HEK293 (cell line): ENCODE measurements at regions not wholly inside any gene's neighbourhood (a gene's known extent, or its start where the extent isn't known, plus 50 kb on each side); places are given as distances from the start of the nearest gene placed in this dataset.

Experiments
- CTCF ChIA-PET: fragments of 350-600 bp; formaldehyde crosslinking; extraction: SDS; loops from one replicate; lab custom pipeline; 2021; ENCODE audit warnings: antibody characterized with exemption; lab: Yijun Ruan, JAX
- POLR2A ChIA-PET: fragments of 300-600 bp; formaldehyde crosslinking; extraction: SDS; loops from one replicate; lab custom pipeline; 2020; ENCODE audit warnings: antibody characterized with exemption, inconsistent platforms; lab: Yijun Ruan, JAX
- H3K27ac ChIP-seq: fragments of 200-500 bp; sonication (Bioruptor generic); 2 replicates; pipeline ENCODE4 v1.5.1; 2014; ENCODE audit warnings: low read depth, low read length, control low read depth, inconsistent platforms; ENCODE audit errors: extremely low read depth
- H3K36me3 ChIP-seq, 2 experiments: fragments of 200-500 bp in 1 of 2; sonication (Bioruptor generic) in 1 of 2; 1 replicate in 1 of 2; 2 replicates in 1 of 2; pipeline ENCODE4 v1.5.1; 2014 to 2017; ENCODE audit warnings: inconsistent platforms in 2 of 2, low read length in 2 of 2; ENCODE audit not compliant: control insufficient read depth in 2 of 2, insufficient read depth in 1 of 2
- H3K4me1 ChIP-seq: fragments of 200-500 bp; sonication (Bioruptor generic); 2 replicates; pipeline ENCODE4 v1.5.1; 2014; ENCODE audit warnings: mild to moderate bottlenecking, low read length, inconsistent platforms; ENCODE audit not compliant: control insufficient read depth, insufficient read depth
- H3K4me3 ChIP-seq: 2 replicates; pipeline ENCODE4 v1.5.1; 2011; ENCODE audit warnings: low read depth, mild to moderate bottlenecking, control low read depth, low read length, moderate library complexity
- H3K9me3 ChIP-seq: fragments of 200-500 bp; sonication (Bioruptor generic); 2 replicates; pipeline ENCODE4 v1.5.1; 2014; ENCODE audit warnings: low read depth, low read length, inconsistent platforms; ENCODE audit not compliant: control insufficient read depth, insufficient read depth
- BCL11B ChIP-seq: fragments of 450-650 bp; formaldehyde crosslinking; IDR thresholded peaks from 2 replicates; pipeline ENCODE4 v1.5.1; 2016; ENCODE audit warnings: low read depth, missing biosample characterization, missing genetic modification characterization
- BCL6B ChIP-seq: fragments of 450-650 bp; formaldehyde crosslinking; IDR thresholded peaks from 2 replicates; pipeline ENCODE4 v1.5.1; 2017; ENCODE audit warnings: missing biosample characterization, missing genetic modification characterization
- FEZF1 ChIP-seq: fragments of 450-650 bp; formaldehyde crosslinking; IDR thresholded peaks from 2 replicates; pipeline ENCODE4 v1.5.1; 2016; ENCODE audit warnings: missing biosample characterization, missing genetic modification characterization
- MYNN ChIP-seq: fragments of 450-650 bp; formaldehyde crosslinking; IDR thresholded peaks from 2 replicates; pipeline ENCODE4 v1.5.1; 2016; ENCODE audit warnings: missing biosample characterization, missing genetic modification characterization, borderline replicate concordance
- SALL2 ChIP-seq: fragments of 450-650 bp; formaldehyde crosslinking; IDR thresholded peaks from 2 replicates; pipeline ENCODE4 v1.5.0; 2017; ENCODE audit warnings: missing biosample characterization, mild to moderate bottlenecking, missing genetic modification characterization, borderline replicate concordance
- SP2 ChIP-seq: fragments of 450-650 bp; formaldehyde crosslinking; IDR thresholded peaks from 2 replicates; pipeline ENCODE4 v1.5.1; 2016; ENCODE audit warnings: missing biosample characterization, missing genetic modification characterization
- SP3 ChIP-seq: fragments of 450-650 bp; formaldehyde crosslinking; IDR thresholded peaks from 2 replicates; pipeline ENCODE4 v1.5.1; 2016; ENCODE audit warnings: missing biosample characterization, missing genetic modification characterization
- ZBTB7A ChIP-seq: fragments of 450-650 bp; formaldehyde crosslinking; IDR thresholded peaks from 2 replicates; pipeline ENCODE4 v1.5.1; 2016; ENCODE audit warnings: low read depth, missing biosample characterization, missing genetic modification characterization
- ZNF10 ChIP-seq: fragments of 450-650 bp; formaldehyde crosslinking; IDR thresholded peaks from 2 replicates; pipeline ENCODE4 v1.5.1; 2017; ENCODE audit warnings: missing biosample characterization, missing genetic modification characterization
- ZNF148 ChIP-seq: fragments of 450-650 bp; formaldehyde crosslinking; IDR thresholded peaks from 2 replicates; pipeline ENCODE4 v1.5.0; 2017; ENCODE audit warnings: missing biosample characterization, missing genetic modification characterization, borderline replicate concordance
- ZNF155 ChIP-seq: fragments of 450-650 bp; formaldehyde crosslinking; IDR thresholded peaks from 2 replicates; pipeline ENCODE4 v1.5.1; 2016; ENCODE audit warnings: missing biosample characterization, missing genetic modification characterization
- ZNF248 ChIP-seq: fragments of 450-650 bp; formaldehyde crosslinking; IDR thresholded peaks from 2 replicates; pipeline ENCODE4 v1.5.1; 2017; ENCODE audit warnings: missing biosample characterization, missing genetic modification characterization
- ZNF335 ChIP-seq: fragments of 450-650 bp; formaldehyde crosslinking; conservative IDR thresholded peaks from 2 replicates; pipeline ENCODE4 v1.5.1; 2016; ENCODE audit warnings: missing biosample characterization, missing genetic modification characterization
- ZNF404 ChIP-seq: fragments of 450-650 bp; formaldehyde crosslinking; IDR thresholded peaks from 2 replicates; pipeline ENCODE4 v1.5.1; 2017; ENCODE audit warnings: missing biosample characterization, missing genetic modification characterization
- ZNF510 ChIP-seq: fragments of 450-650 bp; formaldehyde crosslinking; IDR thresholded peaks from 2 replicates; pipeline ENCODE4 v1.5.1; 2018; ENCODE audit warnings: mild to moderate bottlenecking, missing genetic modification characterization, missing biosample characterization; ENCODE audit not compliant: insufficient replicate concordance
- ZNF596 ChIP-seq: fragments of 450-650 bp; IDR thresholded peaks from 2 replicates; pipeline ENCODE4 v1.5.0; 2018; ENCODE audit warnings: missing biosample characterization, mild to moderate bottlenecking, missing genetic modification characterization, moderate library complexity
- ZNF664 ChIP-seq: fragments of 450-650 bp; formaldehyde crosslinking; IDR thresholded peaks from 2 replicates; pipeline ENCODE4 v1.5.1; 2016; ENCODE audit warnings: missing biosample characterization, missing genetic modification characterization
- ZNF677 ChIP-seq: fragments of 450-650 bp; IDR thresholded peaks from 2 replicates; pipeline ENCODE4 v1.5.0; 2018; ENCODE audit warnings: missing biosample characterization, mild to moderate bottlenecking, missing genetic modification characterization, moderate library complexity
- ZNF792 ChIP-seq: fragments of 450-650 bp; formaldehyde crosslinking; IDR thresholded peaks from 2 replicates; pipeline ENCODE4 v1.5.1; 2016; ENCODE audit warnings: missing biosample characterization, missing genetic modification characterization
- TF ChIP-seq, protein P1 (sequence below): fragments of 450-650 bp; formaldehyde crosslinking; IDR thresholded peaks from 2 replicates; pipeline ENCODE4 v1.5.1; 2016; ENCODE audit warnings: missing biosample characterization, missing genetic modification characterization
- TF ChIP-seq, protein P2 (sequence below): fragments of 450-650 bp; formaldehyde crosslinking; IDR thresholded peaks from 2 replicates; pipeline ENCODE4 v1.5.1; 2016; ENCODE audit warnings: missing biosample characterization, missing genetic modification characterization
- TF ChIP-seq, protein P3 (sequence below): fragments of 450-650 bp; formaldehyde crosslinking; IDR thresholded peaks from 2 replicates; pipeline ENCODE4 v1.5.1; 2016; ENCODE audit warnings: missing biosample characterization, missing genetic modification characterization

DNA sequence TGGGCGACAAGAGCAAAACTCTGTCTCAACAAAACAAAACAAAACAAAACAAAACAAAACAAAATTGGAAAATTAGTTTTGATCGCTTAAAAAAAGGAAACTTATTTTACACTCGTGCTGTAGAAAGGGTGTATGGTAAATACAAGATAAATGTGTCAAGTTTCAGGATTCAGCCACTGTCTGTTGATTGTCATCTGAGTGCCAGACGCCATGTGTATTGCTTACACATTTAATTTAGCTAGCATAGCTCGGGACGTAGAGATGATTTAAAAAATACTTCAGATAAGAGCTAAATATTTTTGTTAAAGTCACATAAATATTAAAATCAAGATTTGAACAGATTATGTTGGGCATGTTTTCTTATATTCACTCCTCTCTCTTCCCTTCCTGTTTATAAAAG is 568.1 kb upstream of the ZNF804A start:
- CTCF ChIA-PET: interaction anchor here (0.5 kb wide), 1 partner anchor 134 kb away, joined by 3 read pairs; no protein-coding TSS in a partner anchor
- H3K4me3 ChIP-seq: no peak overlapping the region
- no peaks in the 10 kb centered on the region for H3K9me3 ChIP-seq
- no peak for TF ChIP-seq ZBTB7A
- no peak for TF ChIP-seq BCL11B (tag by site-specific recombination)
- TF ChIP-seq, all 188 proteins: peak for 0
- Histone ChIP-seq H3K27ac (no peak overlapping the region), H3K36me3 (no peaks in the 10 kb centered on the region), H3K4me1 (no peaks in the 10 kb centered on the region)
- POLR2A ChIA-PET: no interaction called here

GRCh38 chr2:184030989-184031388 is 567.3 kb upstream of the ZNF804A start:
- Histone ChIP-seq H3K9me3 (no peaks in the 10 kb centered on the region), H3K36me3 (no peaks in the 10 kb centered on the region), H3K4me3 (no peak overlapping the region), H3K4me1 (no peaks in the 10 kb centered on the region), H3K27ac (no peak overlapping the region)
- TF ChIP-seq ZNF148 (tag by site-specific recombination) (no peak), SALL2 (tag by site-specific recombination) (no peak), SP2 (tag by site-specific recombination) (no peak), ZNF510 (no peak)
- TF ChIP-seq, protein P1, sequence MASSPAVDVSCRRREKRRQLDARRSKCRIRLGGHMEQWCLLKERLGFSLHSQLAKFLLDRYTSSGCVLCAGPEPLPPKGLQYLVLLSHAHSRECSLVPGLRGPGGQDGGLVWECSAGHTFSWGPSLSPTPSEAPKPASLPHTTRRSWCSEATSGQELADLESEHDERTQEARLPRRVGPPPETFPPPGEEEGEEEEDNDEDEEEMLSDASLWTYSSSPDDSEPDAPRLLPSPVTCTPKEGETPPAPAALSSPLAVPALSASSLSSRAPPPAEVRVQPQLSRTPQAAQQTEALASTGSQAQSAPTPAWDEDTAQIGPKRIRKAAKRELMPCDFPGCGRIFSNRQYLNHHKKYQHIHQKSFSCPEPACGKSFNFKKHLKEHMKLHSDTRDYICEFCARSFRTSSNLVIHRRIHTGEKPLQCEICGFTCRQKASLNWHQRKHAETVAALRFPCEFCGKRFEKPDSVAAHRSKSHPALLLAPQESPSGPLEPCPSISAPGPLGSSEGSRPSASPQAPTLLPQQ: no peak
- POLR2A ChIA-PET: no interaction called here
- CTCF ChIA-PET: interaction anchor here (0.5 kb wide), 1 partner anchor 135 kb away, joined by 3 read pairs; no protein-coding TSS in a partner anchor

- POLR2A ChIA-PET: no interaction called here
- H3K36me3 ChIP-seq: no peaks in the 10 kb centered on the region
- no peaks in the 10 kb centered on the region for H3K9me3 ChIP-seq
- H3K4me3 ChIP-seq: no peak overlapping the region
- CTCF ChIA-PET: no interaction called here
- no peaks in the 10 kb centered on the region for H3K4me1 ChIP-seq
- no peak overlapping the region for H3K27ac ChIP-seq
- TF ChIP-seq ZNF596: no peak
- no peak for TF ChIP-seq ZNF335 (tag by site-specific recombination)
- no peak for TF ChIP-seq BCL11B (tag by site-specific recombination)
- TF ChIP-seq ZNF664 (tag by site-specific recombination): no peak
- no peak for TF ChIP-seq ZNF792
- no peak for TF ChIP-seq FEZF1 (tag by site-specific recombination)
- TF ChIP-seq ZNF10 (tag by site-specific recombination): no peak
- no peak for TF ChIP-seq ZNF404 (tag by site-specific recombination)
- TF ChIP-seq, protein P2, sequence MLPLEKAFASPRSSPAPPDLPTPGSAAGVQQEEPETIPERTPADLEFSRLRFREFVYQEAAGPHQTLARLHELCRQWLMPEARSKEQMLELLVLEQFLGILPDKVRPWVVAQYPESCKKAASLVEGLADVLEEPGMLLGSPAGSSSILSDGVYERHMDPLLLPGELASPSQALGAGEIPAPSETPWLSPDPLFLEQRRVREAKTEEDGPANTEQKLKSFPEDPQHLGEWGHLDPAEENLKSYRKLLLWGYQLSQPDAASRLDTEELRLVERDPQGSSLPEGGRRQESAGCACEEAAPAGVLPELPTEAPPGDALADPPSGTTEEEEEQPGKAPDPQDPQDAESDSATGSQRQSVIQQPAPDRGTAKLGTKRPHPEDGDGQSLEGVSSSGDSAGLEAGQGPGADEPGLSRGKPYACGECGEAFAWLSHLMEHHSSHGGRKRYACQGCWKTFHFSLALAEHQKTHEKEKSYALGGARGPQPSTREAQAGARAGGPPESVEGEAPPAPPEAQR (tag by site-specific recombination): no peak
- no peak for TF ChIP-seq ZNF155 (tag by site-specific recombination)
- no peak for TF ChIP-seq ZNF248 (tag by site-specific recombination)
- TF ChIP-seq ZNF677 (tag by site-specific recombination): no peak
- TF ChIP-seq SP3 (tag by site-specific recombination): no peak
- TF ChIP-seq, protein P3, sequence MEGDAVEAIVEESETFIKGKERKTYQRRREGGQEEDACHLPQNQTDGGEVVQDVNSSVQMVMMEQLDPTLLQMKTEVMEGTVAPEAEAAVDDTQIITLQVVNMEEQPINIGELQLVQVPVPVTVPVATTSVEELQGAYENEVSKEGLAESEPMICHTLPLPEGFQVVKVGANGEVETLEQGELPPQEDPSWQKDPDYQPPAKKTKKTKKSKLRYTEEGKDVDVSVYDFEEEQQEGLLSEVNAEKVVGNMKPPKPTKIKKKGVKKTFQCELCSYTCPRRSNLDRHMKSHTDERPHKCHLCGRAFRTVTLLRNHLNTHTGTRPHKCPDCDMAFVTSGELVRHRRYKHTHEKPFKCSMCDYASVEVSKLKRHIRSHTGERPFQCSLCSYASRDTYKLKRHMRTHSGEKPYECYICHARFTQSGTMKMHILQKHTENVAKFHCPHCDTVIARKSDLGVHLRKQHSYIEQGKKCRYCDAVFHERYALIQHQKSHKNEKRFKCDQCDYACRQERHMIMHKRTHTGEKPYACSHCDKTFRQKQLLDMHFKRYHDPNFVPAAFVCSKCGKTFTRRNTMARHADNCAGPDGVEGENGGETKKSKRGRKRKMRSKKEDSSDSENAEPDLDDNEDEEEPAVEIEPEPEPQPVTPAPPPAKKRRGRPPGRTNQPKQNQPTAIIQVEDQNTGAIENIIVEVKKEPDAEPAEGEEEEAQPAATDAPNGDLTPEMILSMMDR (tag by site-specific recombination): no peak
- TF ChIP-seq BCL6B (tag by site-specific recombination): no peak
- TF ChIP-seq MYNN (tag by site-specific recombination): no peak
Measured at GRCh38 chr2:184031402-184032147, 566.8 kb upstream of the ZNF804A start.
